ENCODE measurements at regions not wholly inside any gene's neighbourhood (a gene's known extent, or its start where the extent isn't known, plus 50 kb on each side); places are given as distances from the start of the nearest gene placed in this dataset.

GRCh38 chr5:68930139-68930538 is 163.7 kb upstream of the SLC30A5 start:
- H4K20me1 ChIP-seq (ENCODE audit: insufficient read depth), result no peaks in the 10 kb centered on the region
- no peak overlapping the region for H2AFZ ChIP-seq (ENCODE audit: low read depth, low read length, poor library complexity, severe bottlenecking)
- ATAC-seq (no peak), DNase-seq (ENCODE audit: low read depth, low spot score) (no peak)
- no peaks in the 10 kb centered on the region for H3K79me2 ChIP-seq (ENCODE audit: insufficient read depth, low read length)
- no peak for TF ChIP-seq TCF7L2 (IDR thresholded peaks at IDR 0.05; ENCODE audit: borderline replicate concordance, extremely low read depth, insufficient read depth, insufficient read length)
- no peak for TF ChIP-seq JUND (IDR thresholded peaks at IDR 0.05)
- TF ChIP-seq, protein P1, sequence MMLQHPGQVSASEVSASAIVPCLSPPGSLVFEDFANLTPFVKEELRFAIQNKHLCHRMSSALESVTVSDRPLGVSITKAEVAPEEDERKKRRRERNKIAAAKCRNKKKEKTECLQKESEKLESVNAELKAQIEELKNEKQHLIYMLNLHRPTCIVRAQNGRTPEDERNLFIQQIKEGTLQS (IDR thresholded peaks at IDR 0.05), result no peak
- TF ChIP-seq POLR2AphosphoS5 (IDR thresholded peaks at IDR 0.05; ENCODE audit: low read depth, low read length), result no peak
- TF ChIP-seq, protein P2, sequence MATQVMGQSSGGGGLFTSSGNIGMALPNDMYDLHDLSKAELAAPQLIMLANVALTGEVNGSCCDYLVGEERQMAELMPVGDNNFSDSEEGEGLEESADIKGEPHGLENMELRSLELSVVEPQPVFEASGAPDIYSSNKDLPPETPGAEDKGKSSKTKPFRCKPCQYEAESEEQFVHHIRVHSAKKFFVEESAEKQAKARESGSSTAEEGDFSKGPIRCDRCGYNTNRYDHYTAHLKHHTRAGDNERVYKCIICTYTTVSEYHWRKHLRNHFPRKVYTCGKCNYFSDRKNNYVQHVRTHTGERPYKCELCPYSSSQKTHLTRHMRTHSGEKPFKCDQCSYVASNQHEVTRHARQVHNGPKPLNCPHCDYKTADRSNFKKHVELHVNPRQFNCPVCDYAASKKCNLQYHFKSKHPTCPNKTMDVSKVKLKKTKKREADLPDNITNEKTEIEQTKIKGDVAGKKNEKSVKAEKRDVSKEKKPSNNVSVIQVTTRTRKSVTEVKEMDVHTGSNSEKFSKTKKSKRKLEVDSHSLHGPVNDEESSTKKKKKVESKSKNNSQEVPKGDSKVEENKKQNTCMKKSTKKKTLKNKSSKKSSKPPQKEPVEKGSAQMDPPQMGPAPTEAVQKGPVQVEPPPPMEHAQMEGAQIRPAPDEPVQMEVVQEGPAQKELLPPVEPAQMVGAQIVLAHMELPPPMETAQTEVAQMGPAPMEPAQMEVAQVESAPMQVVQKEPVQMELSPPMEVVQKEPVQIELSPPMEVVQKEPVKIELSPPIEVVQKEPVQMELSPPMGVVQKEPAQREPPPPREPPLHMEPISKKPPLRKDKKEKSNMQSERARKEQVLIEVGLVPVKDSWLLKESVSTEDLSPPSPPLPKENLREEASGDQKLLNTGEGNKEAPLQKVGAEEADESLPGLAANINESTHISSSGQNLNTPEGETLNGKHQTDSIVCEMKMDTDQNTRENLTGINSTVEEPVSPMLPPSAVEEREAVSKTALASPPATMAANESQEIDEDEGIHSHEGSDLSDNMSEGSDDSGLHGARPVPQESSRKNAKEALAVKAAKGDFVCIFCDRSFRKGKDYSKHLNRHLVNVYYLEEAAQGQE (IDR thresholded peaks at IDR 0.05; ENCODE audit: low read depth), result no peak
- TF ChIP-seq FOSL1 (IDR thresholded peaks at IDR 0.05; ENCODE audit: low read depth), result no peak
- TF ChIP-seq CTCF (IDR thresholded peaks at IDR 0.05 in 2 of 3, conservative IDR thresholded peaks at IDR 0.05 in 1 of 3; ENCODE audit: borderline replicate concordance in 1 of 3, insufficient read depth in 1 of 3, low read depth in 2 of 3, low read length in 2 of 3), result no peak
- TF ChIP-seq SRF (IDR thresholded peaks at IDR 0.05; ENCODE audit: low read depth), result no peak
- no peak for TF ChIP-seq ZNF274 (IDR thresholded peaks at IDR 0.05; ENCODE audit: low read depth, low read length)
- no peak for TF ChIP-seq ZFX (IDR thresholded peaks at IDR 0.05)
- TF ChIP-seq CEBPB (IDR thresholded peaks at IDR 0.05; ENCODE audit: low read depth), result no peak
- no peak for TF ChIP-seq ZBTB33 (IDR thresholded peaks at IDR 0.05; ENCODE audit: extremely low read depth, insufficient replicate concordance, low read length)
- no peak for TF ChIP-seq ELF1 (IDR thresholded peaks at IDR 0.05; ENCODE audit: borderline replicate concordance, low read depth)
- no peak for TF ChIP-seq EGR1 (IDR thresholded peaks at IDR 0.05; ENCODE audit: low read depth)
- TF ChIP-seq CBX3 (IDR thresholded peaks at IDR 0.05; ENCODE audit: low read depth), result no peak
- TF ChIP-seq MAX (IDR thresholded peaks at IDR 0.05), result no peak
- no peak for TF ChIP-seq RAD21 (IDR thresholded peaks at IDR 0.05; ENCODE audit: low read depth)
- TF ChIP-seq EZH2 (IDR thresholded peaks at IDR 0.05), result no peak
- no peaks in the 10 kb centered on the region for H3K27me3 ChIP-seq (ENCODE audit: insufficient read depth, low read length)
- H3K9ac ChIP-seq (ENCODE audit: low read length), result no peak overlapping the region
- no peaks in the 10 kb centered on the region for H3K9me2 ChIP-seq (ENCODE audit: insufficient read depth)
- CTCF ChIA-PET, result no interaction called here
- RAD21 ChIA-PET (ENCODE audit: low non-redundant PET in 1 of 2, low total read pairs in 2 of 2, uncharacterized antibody in 2 of 2, unreplicated experiment in 2 of 2), result no interaction called here
- no peak overlapping the region for H3K4me2 ChIP-seq (ENCODE audit: low read length)
- H3K27ac ChIP-seq (ENCODE audit: low read depth, low read length), result no peak overlapping the region
- H3K36me3 ChIP-seq (ENCODE audit: control insufficient read depth in 1 of 2, insufficient read depth in 2 of 2, low read length in 2 of 2), result no peaks in the 10 kb centered on the region
- intact Hi-C loops (cut with micrococcal nuclease), result no loop called here
- no peak overlapping the region for H3K4me3 ChIP-seq (replicated peaks in 1 of 2; ENCODE audit: low read depth in 1 of 2, low read length in 2 of 2)
- no TSS peak for BruUV-seq (replicated peaks)
- H3K4me1 ChIP-seq (ENCODE audit: control insufficient read depth in 1 of 2, insufficient read depth in 2 of 2, low read length in 2 of 2), result no peaks in the 10 kb centered on the region
- POLR2A ChIA-PET, result no interaction called here
- peaks cover 3 to 11% of the 10 kb centered on the region in 2 experiments; a peak in 1 of 4 replicates for H3K9me3 ChIP-seq (ENCODE audit: control insufficient read depth in 1 of 2, insufficient read depth in 1 of 2, low read depth in 1 of 2, low read length in 2 of 2)

Data from HCT116 (cell line).